ENCODE measurements at regions not wholly inside any gene's neighbourhood (a gene's known extent, or its start where the extent isn't known, plus 50 kb on each side); places are given as distances from the start of the nearest gene placed in this dataset.

- TF ChIP-seq, protein P1, sequence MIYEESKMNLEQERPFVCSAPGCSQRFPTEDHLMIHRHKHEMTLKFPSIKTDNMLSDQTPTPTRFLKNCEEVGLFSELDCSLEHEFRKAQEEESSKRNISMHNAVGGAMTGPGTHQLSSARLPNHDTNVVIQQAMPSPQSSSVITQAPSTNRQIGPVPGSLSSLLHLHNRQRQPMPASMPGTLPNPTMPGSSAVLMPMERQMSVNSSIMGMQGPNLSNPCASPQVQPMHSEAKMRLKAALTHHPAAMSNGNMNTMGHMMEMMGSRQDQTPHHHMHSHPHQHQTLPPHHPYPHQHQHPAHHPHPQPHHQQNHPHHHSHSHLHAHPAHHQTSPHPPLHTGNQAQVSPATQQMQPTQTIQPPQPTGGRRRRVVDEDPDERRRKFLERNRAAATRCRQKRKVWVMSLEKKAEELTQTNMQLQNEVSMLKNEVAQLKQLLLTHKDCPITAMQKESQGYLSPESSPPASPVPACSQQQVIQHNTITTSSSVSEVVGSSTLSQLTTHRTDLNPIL (CRISPR knock-in tag; IDR thresholded peaks at IDR 0.05; ENCODE audit: low read depth): no peak
- TF ChIP-seq RARB (CRISPR knock-in tag; IDR thresholded peaks at IDR 0.05): no peak
- TF ChIP-seq SNAI2 (CRISPR knock-in tag; IDR thresholded peaks at IDR 0.05): no peak
- no peak for TF ChIP-seq ZFP30 (CRISPR knock-in tag; IDR thresholded peaks at IDR 0.05)
- TF ChIP-seq BACH2 (CRISPR knock-in tag; IDR thresholded peaks at IDR 0.05; ENCODE audit: borderline replicate concordance): no peak
- no peak for TF ChIP-seq ZNF8 (CRISPR knock-in tag; IDR thresholded peaks at IDR 0.05)
- TF ChIP-seq OSR1 (CRISPR knock-in tag; IDR thresholded peaks at IDR 0.05): no peak
- no peak for TF ChIP-seq TCF4 (CRISPR knock-in tag; IDR thresholded peaks at IDR 0.05; ENCODE audit: borderline replicate concordance)
- no peak for TF ChIP-seq GLIS3 (CRISPR knock-in tag; IDR thresholded peaks at IDR 0.05)
- no peak for TF ChIP-seq ARNTL (CRISPR knock-in tag; IDR thresholded peaks at IDR 0.05; ENCODE audit: borderline replicate concordance, low read depth)
- no peak for TF ChIP-seq ISL1 (CRISPR knock-in tag; IDR thresholded peaks at IDR 0.05)
- ATAC-seq: no peak
These were observed 327.9 kb downstream of the ACTR3B start for GRCh38 chr7:153087498-153087897.

DNA sequence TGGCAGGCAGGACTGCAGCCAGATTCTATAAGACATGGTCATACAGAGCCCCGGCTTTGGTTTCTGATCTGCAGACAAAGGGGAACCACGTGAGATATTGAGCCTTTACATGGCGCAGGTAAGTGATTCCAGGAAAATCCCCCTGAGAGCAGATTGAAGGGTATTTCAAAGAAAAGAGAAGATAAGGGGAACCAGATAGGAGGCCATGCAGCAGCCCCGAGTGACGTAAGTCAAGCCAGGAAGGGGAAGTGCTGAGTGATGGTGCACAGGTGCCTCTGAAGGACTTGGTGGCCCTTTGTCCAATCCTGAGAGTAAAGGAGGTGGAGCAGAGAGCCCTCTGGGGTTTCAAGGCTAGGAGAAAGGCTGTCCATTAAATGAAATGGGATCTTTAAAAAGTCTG is 329.0 kb downstream of the ACTR3B start:
- no peak for ATAC-seq
- TF ChIP-seq CSDC2 (CRISPR knock-in tag; IDR thresholded peaks at IDR 0.05) (no peak), GLIS3 (CRISPR knock-in tag; IDR thresholded peaks at IDR 0.05) (no peak), ISL1 (CRISPR knock-in tag; IDR thresholded peaks at IDR 0.05) (no peak), TOX (CRISPR knock-in tag; IDR thresholded peaks at IDR 0.05; ENCODE audit: borderline replicate concordance) (no peak)

- ATAC-seq: no peak
- no peak for TF ChIP-seq BACH2 (CRISPR knock-in tag; IDR thresholded peaks at IDR 0.05; ENCODE audit: borderline replicate concordance)
- TF ChIP-seq ZFP30 (CRISPR knock-in tag; IDR thresholded peaks at IDR 0.05): no peak
- no peak for TF ChIP-seq ZNF565 (CRISPR knock-in tag; conservative IDR thresholded peaks at IDR 0.05; ENCODE audit: low read depth)
- TF ChIP-seq OSR1 (CRISPR knock-in tag; IDR thresholded peaks at IDR 0.05): no peak
- TF ChIP-seq TCF4 (CRISPR knock-in tag; IDR thresholded peaks at IDR 0.05; ENCODE audit: borderline replicate concordance): no peak
- no peak for TF ChIP-seq ZNF8 (CRISPR knock-in tag; IDR thresholded peaks at IDR 0.05)
- TF ChIP-seq ZC3H10 (CRISPR knock-in tag; IDR thresholded peaks at IDR 0.05): no peak
- TF ChIP-seq ESRRG (CRISPR knock-in tag; IDR thresholded peaks at IDR 0.05): no peak
- TF ChIP-seq PPARA (CRISPR knock-in tag; IDR thresholded peaks at IDR 0.05; ENCODE audit: borderline replicate concordance): no peak
- no peak for TF ChIP-seq CSDC2 (CRISPR knock-in tag; IDR thresholded peaks at IDR 0.05)
- no peak for TF ChIP-seq ZNF70 (CRISPR knock-in tag; IDR thresholded peaks at IDR 0.05)
These were observed 330.7 kb downstream of the ACTR3B start for GRCh38 chr7:153090209-153090608.

GRCh38 chr7:153090764-153091163 is 331.2 kb downstream of the ACTR3B start:
- no peak for ATAC-seq

DNA sequence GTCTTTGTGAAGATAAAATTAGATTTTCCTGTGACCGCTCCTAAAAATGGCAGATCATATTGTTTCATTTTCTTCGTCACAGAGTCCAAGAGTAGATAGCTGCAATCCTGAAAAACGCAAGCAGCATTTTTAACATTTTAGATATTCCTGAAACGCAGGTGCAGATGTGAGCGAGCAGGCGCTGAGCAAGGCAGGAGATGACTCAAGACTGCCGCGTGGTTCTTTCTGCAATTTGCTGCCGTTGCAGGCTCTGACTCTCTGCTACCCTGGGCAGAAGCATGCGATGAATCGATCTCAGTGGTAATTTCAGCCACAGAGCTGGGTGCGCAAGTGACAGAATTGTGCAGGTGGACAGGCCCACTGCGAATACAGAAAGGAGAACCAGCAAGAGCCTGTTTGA is 331.9 kb downstream of the ACTR3B start:
- TF ChIP-seq ISL1 (CRISPR knock-in tag; IDR thresholded peaks at IDR 0.05) (no peak), ZFP3 (CRISPR knock-in tag; IDR thresholded peaks at IDR 0.05) (no peak), PPARA (CRISPR knock-in tag; IDR thresholded peaks at IDR 0.05; ENCODE audit: borderline replicate concordance) (no peak), TOX (CRISPR knock-in tag; IDR thresholded peaks at IDR 0.05; ENCODE audit: borderline replicate concordance) (no peak), TCF4 (CRISPR knock-in tag; IDR thresholded peaks at IDR 0.05; ENCODE audit: borderline replicate concordance) (no peak), RARB (CRISPR knock-in tag; IDR thresholded peaks at IDR 0.05) (no peak), ESRRG (CRISPR knock-in tag; IDR thresholded peaks at IDR 0.05) (no peak), POU6F1 (CRISPR knock-in tag; IDR thresholded peaks at IDR 0.05; ENCODE audit: borderline replicate concordance, low read depth) (no peak)
- TF ChIP-seq, protein P1 (CRISPR knock-in tag; IDR thresholded peaks at IDR 0.05; ENCODE audit: low read depth): no peak
- TF ChIP-seq, protein P2, sequence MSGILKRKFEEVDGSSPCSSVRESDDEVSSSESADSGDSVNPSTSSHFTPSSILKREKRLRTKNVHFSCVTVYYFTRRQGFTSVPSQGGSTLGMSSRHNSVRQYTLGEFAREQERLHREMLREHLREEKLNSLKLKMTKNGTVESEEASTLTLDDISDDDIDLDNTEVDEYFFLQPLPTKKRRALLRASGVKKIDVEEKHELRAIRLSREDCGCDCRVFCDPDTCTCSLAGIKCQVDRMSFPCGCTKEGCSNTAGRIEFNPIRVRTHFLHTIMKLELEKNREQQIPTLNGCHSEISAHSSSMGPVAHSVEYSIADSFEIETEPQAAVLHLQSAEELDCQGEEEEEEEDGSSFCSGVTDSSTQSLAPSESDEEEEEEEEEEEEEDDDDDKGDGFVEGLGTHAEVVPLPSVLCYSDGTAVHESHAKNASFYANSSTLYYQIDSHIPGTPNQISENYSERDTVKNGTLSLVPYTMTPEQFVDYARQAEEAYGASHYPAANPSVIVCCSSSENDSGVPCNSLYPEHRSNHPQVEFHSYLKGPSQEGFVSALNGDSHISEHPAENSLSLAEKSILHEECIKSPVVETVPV (CRISPR knock-in tag; IDR thresholded peaks at IDR 0.05): no peak
- no peak for ATAC-seq

More at GRCh38 chr7:153090764-153091163, 331.2 kb downstream of the ACTR3B start:
- no peak for TF ChIP-seq GLIS3 (CRISPR knock-in tag; IDR thresholded peaks at IDR 0.05)
- TF ChIP-seq, protein P2 (CRISPR knock-in tag; IDR thresholded peaks at IDR 0.05): no peak

Data from SK-N-SH treated with all-trans-retinoic acid at 6 μM for 48 hours (cell line).